K562 (cell line): ENCODE measurements at regions not wholly inside any gene's neighbourhood (a gene's known extent, or its start where the extent isn't known, plus 50 kb on each side); places are given as distances from the start of the nearest gene placed in this dataset.

ENCODE experiments used
- ATAC-seq: fragments of 200-7000 bp; cut with Tn5 transposase; 3 replicates; pipeline ENCODE4 v1.9.1; 2020; ENCODE audit warnings: moderate library complexity
- BruUV-seq: library from RNA; stranded (reverse); fragments of 400-500 nt; replicated peaks from 2 replicates; lab custom pipeline; 2021; lab: Mats Ljungman, UMichigan
- CTCF ChIA-PET: fragments of 300-600 bp; formaldehyde crosslinking; extraction: SDS; loops from one replicate; lab custom pipeline; 2021; ENCODE audit warnings: low intra/inter-chr PET ratio; lab: Yijun Ruan, JAX
- POLR2A ChIA-PET: fragments of 300-600, 350-650 bp; sonication (Branson Sonifier 250); formaldehyde crosslinking; extraction: SDS; loops from one replicate; lab custom pipeline; 2021; ENCODE audit warnings: antibody characterized with exemption, inconsistent platforms; lab: Yijun Ruan, JAX
- DNase-seq, 4 experiments: peaks; one replicate each; pipeline versions ENCODE4 v3.0.0 to v3.0.0-alpha.2; 2011 to 2018; ENCODE audit warnings: low spot score in 3 of 4, mixed read lengths in 3 of 4; ENCODE audit errors: extremely low read depth in 1 of 4
- FAIRE-seq: peaks from 2 replicates; lab custom pipeline; 2011; peaks lifted over from hg19 to GRCh38; lab: Jason Lieb, UNC
- H2AFZ ChIP-seq: 2 replicates; pipeline ENCODE4 v1.6.0; 2011; ENCODE audit warnings: low read depth, low read length, control low read depth, inconsistent platforms
- H3K27ac ChIP-seq: fragments of 200-600 bp; 3 replicates; pipeline ENCODE4 v1.8.0; 2011; ENCODE audit warnings: low read depth, mild to moderate bottlenecking, control low read depth, inconsistent platforms, low read length, moderate library complexity, mixed read lengths; ENCODE audit errors: extremely low read depth
- H3K27me3 ChIP-seq, 2 experiments: fragments of 300-600 bp in 1 of 2; 2 replicates in 1 of 2; 3 replicates in 1 of 2; pipeline versions ENCODE4 v1.6.0 to v1.8.0; 2011; ENCODE audit warnings: inconsistent platforms in 2 of 2, low read length in 2 of 2, mild to moderate bottlenecking in 1 of 2, mixed read lengths in 1 of 2, moderate library complexity in 1 of 2; ENCODE audit not compliant: control insufficient read depth in 2 of 2, insufficient read depth in 2 of 2
- H3K36me3 ChIP-seq: fragments of 300-600 bp; 3 replicates; pipeline ENCODE4 v1.8.0; 2011; ENCODE audit warnings: mild to moderate bottlenecking, low read length, inconsistent platforms; ENCODE audit not compliant: control insufficient read depth, insufficient read depth
- H3K4me1 ChIP-seq, 2 experiments: fragments of 200-600 bp in 1 of 2; replicated peaks in 1 of 2; 2 replicates in 1 of 2; 3 replicates in 1 of 2; pipeline versions ENCODE4 v1.5.1 to v1.8.0; 2011; ENCODE audit warnings: inconsistent platforms in 2 of 2, low read length in 2 of 2, mild to moderate bottlenecking in 1 of 2, mixed read lengths in 1 of 2, moderate library complexity in 1 of 2; ENCODE audit not compliant: control insufficient read depth in 2 of 2, insufficient read depth in 2 of 2
- H3K4me2 ChIP-seq: 2 replicates; pipeline ENCODE4 v1.6.1; 2011; ENCODE audit warnings: low read length, control low read depth, inconsistent platforms, mixed read lengths; ENCODE audit not compliant: insufficient read depth
- H3K4me3 ChIP-seq: fragments of 200-600 bp; sonication (generic), shearing (Covaris generic); 2 replicates; pipeline ENCODE4 v1.5.1; 2016; ENCODE audit warnings: control low read depth, inconsistent platforms
- H3K79me2 ChIP-seq: fragments of 200-600 bp; 3 replicates; pipeline ENCODE4 v1.8.0; 2011; ENCODE audit warnings: low read length, inconsistent platforms; ENCODE audit not compliant: control insufficient read depth, insufficient read depth
- H3K9ac ChIP-seq, 2 experiments: 2 replicates each; pipeline versions ENCODE4 v1.6.0 to v1.6.1; 2011; ENCODE audit warnings: low read depth in 2 of 2, low read length in 2 of 2, control low read depth in 1 of 2, inconsistent platforms in 1 of 2, mild to moderate bottlenecking in 1 of 2, mixed read lengths in 1 of 2; ENCODE audit not compliant: insufficient read depth in 1 of 2
- H3K9me1 ChIP-seq: one replicate; pipeline ENCODE4 v1.6.0; 2011; ENCODE audit warnings: inconsistent platforms, mild to moderate bottlenecking, low read length, moderate library complexity; ENCODE audit not compliant: control insufficient read depth, insufficient read depth
- H3K9me3 ChIP-seq: replicated peaks from 2 replicates; pipeline ENCODE4 v1.5.1; 2011; ENCODE audit warnings: low read depth, low read length, inconsistent platforms; ENCODE audit not compliant: control insufficient read depth, insufficient read depth
- H4K20me1 ChIP-seq: replicated peaks from 2 replicates; pipeline ENCODE4 v1.6.1; 2011; ENCODE audit warnings: low read length, inconsistent platforms, mixed read lengths; ENCODE audit not compliant: control insufficient read depth, insufficient read depth
- ATF7 ChIP-seq: fragments of 450-650 bp; IDR thresholded peaks from 2 replicates; pipeline ENCODE4 v1.7.1; 2014; ENCODE audit warnings: mild to moderate bottlenecking, moderate library complexity
- PURB ChIP-seq: sonication (generic); formaldehyde crosslinking; IDR thresholded peaks from 2 replicates; pipeline ENCODE4 v1.9.0; 2021; ENCODE audit warnings: low read depth, mild to moderate bottlenecking, missing genetic modification reagents
- ZNF133 ChIP-seq: fragments of 250-450 bp; sonication (Bioruptor Pico); IDR thresholded peaks from 2 replicates; pipeline ENCODE4 v1.4.0; 2020; ENCODE audit warnings: mild to moderate bottlenecking
- ZNF232 ChIP-seq: sonication (generic); formaldehyde crosslinking; IDR thresholded peaks from 2 replicates; pipeline ENCODE4 v1.8.0; 2022; ENCODE audit warnings: mild to moderate bottlenecking, missing genetic modification reagents
- WGBS: fragments of 100-300 bp; shearing (Covaris generic); methylation state at CpG from one replicate; pipeline ENCODE4 v1.1.6; 2016; ENCODE audit warnings: low coverage, mixed read lengths; ENCODE audit not compliant: insufficient coverage; ENCODE audit errors: missing lambda C conversion rate; 5-methylcytosine and 5-hydroxymethylcytosine counted together
- in situ Hi-C: fragments of 300-500 bp; cut with MboI; formaldehyde crosslinking; loops from 4 replicates; pipeline ENCODE4 v1.15.0; 2018; ENCODE audit warnings: inconsistent platforms, mixed read lengths
- intact Hi-C: fragments of 100-400 bp; cut with micrococcal nuclease; formaldehyde crosslinking; loops from 2 replicates; pipeline ENCODE4 v1.14.2; 2022
- TF ChIP-seq, protein P1 (sequence below): fragments of 450-650 bp; IDR thresholded peaks from 2 replicates; pipeline ENCODE4 v1.6.1; 2017; ENCODE audit warnings: mild to moderate bottlenecking, moderate library complexity
- TF ChIP-seq, protein P2 (sequence below): IDR thresholded peaks from 2 replicates; pipeline ENCODE4 v1.6.1; 2016; ENCODE audit warnings: missing genetic modification characterization, missing compliant biosample characterization

DNA sequence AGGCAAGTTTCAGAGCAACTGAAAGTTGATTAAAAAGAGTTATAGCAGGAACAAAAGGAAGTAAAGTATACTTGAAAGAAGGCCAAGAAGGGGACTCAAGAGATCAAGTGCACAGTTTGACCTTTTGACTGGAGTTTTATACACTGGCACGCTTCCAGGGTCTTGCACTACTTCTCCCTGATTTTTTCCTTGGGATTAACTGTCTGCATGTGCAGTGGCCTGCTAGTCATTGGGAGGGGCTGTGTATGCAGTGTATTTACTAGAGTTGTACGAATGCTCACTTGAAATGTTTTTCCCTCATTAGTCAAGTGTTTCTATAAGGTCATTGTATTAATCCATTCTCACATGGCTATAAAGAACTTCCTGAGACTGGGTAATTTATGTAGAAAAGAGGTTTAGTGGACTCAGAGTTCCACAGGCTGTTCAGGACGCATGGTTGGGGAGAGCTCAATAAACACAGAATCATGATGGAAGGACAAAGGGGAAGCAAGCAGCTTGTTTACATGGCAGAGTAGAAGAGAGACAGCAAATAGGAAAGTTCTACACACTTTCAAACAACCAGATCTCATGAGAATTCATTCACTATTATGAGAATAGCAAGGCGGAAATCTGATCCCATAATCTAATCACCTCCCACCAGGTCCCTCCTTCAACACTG, 571.8 kb downstream of the ZPLD1 start:
- ATAC-seq (no peak), DNase-seq (no peak), FAIRE-seq (no peak)
- no peak overlapping the region for H3K9ac ChIP-seq
- no peak overlapping the region for H3K27ac ChIP-seq
- H3K27me3 ChIP-seq, result no peaks in the 10 kb centered on the region
- ChIA-PET POLR2A (no interaction called here), CTCF (no interaction called here)
- no peaks in the 10 kb centered on the region for H3K9me1 ChIP-seq
- no peak overlapping the region for H2AFZ ChIP-seq
- no peaks in the 10 kb centered on the region for H4K20me1 ChIP-seq
- BruUV-seq, result no TSS peak
- intact Hi-C loops (no loop called here), in situ Hi-C loops (no loop called here)
- WGBS, result 3% methylated on average over 4 of the region's 4 CpGs
- TF ChIP-seq ATF7 (no peak), ZNF232 (CRISPR knock-in tag) (no peak), PURB (no peak), ZNF133 (CRISPR knock-in tag) (no peak)
- TF ChIP-seq, protein P1, sequence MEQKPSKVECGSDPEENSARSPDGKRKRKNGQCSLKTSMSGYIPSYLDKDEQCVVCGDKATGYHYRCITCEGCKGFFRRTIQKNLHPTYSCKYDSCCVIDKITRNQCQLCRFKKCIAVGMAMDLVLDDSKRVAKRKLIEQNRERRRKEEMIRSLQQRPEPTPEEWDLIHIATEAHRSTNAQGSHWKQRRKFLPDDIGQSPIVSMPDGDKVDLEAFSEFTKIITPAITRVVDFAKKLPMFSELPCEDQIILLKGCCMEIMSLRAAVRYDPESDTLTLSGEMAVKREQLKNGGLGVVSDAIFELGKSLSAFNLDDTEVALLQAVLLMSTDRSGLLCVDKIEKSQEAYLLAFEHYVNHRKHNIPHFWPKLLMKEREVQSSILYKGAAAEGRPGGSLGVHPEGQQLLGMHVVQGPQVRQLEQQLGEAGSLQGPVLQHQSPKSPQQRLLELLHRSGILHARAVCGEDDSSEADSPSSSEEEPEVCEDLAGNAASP, result no peak
- TF ChIP-seq, protein P2, sequence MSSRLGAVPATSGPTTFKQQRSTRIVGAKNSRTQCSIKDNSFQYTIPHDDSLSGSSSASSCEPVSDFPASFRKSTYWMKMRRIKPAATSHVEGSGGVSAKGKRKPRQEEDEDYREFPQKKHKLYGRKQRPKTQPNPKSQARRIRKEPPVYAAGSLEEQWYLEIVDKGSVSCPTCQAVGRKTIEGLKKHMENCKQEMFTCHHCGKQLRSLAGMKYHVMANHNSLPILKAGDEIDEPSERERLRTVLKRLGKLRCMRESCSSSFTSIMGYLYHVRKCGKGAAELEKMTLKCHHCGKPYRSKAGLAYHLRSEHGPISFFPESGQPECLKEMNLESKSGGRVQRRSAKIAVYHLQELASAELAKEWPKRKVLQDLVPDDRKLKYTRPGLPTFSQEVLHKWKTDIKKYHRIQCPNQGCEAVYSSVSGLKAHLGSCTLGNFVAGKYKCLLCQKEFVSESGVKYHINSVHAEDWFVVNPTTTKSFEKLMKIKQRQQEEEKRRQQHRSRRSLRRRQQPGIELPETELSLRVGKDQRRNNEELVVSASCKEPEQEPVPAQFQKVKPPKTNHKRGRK (tag), result no peak
- no peaks in the 10 kb centered on the region for H3K79me2 ChIP-seq
- no peak overlapping the region for H3K4me3 ChIP-seq
- H3K36me3 ChIP-seq, result no peaks in the 10 kb centered on the region
- H3K4me1 ChIP-seq, result no peaks in the 10 kb centered on the region
- no peak overlapping the region for H3K4me2 ChIP-seq
- H3K9me3 ChIP-seq, result no peaks in the 10 kb centered on the region; the same call in 1 of the 2 replicates
